HG02870 (cell line): ENCODE measurements at regions not wholly inside any gene's neighbourhood (a gene's known extent, or its start where the extent isn't known, plus 50 kb on each side); places are given as distances from the start of the nearest gene placed in this dataset.
"Not testable (repeated sequence)": the region's sequence is repeated elsewhere in the genome, so short reads cannot be mapped to it uniquely, and the experiment has no call there.

ENCODE experiments used
- ATAC-seq: cut with Tn5 transposase; IDR thresholded peaks from one replicate; pipeline ENCODE4 v1.9.1; 2021; ENCODE audit warnings: mild to moderate bottlenecking, moderate library complexity; ENCODE audit not compliant: unreplicated experiment

GRCh38 chr12:42886160-42886559, 296.6 kb upstream of the PRICKLE1 start:
- no peak for ATAC-seq

GRCh38 chr12:42885677-42886076, 296.1 kb upstream of the PRICKLE1 start:
- ATAC-seq = no peak

- ATAC-seq = no peak
Observed at GRCh38 chr12:42884116-42884515, 294.6 kb upstream of the PRICKLE1 start.

GRCh38 chr12:42873401-42873800, 283.9 kb upstream of the PRICKLE1 start:
- no peak for ATAC-seq

GRCh38 chr12:42871816-42872215, 282.3 kb upstream of the PRICKLE1 start:
- no peak for ATAC-seq

- no peak for ATAC-seq
Observed at GRCh38 chr12:42868291-42868690, 278.7 kb upstream of the PRICKLE1 start.

GRCh38 chr12:42865282-42865681, 275.7 kb upstream of the PRICKLE1 start:
- no peak for ATAC-seq

GRCh38 chr12:42862055-42862454, 272.5 kb upstream of the PRICKLE1 start:
- ATAC-seq = no peak

GRCh38 chr12:42860331-42860730, 270.8 kb upstream of the PRICKLE1 start:
- not testable (repeated sequence) for ATAC-seq

- no peak for ATAC-seq
Observed at GRCh38 chr12:42859612-42860011, 270.1 kb upstream of the PRICKLE1 start.

- ATAC-seq = no peak
Observed at GRCh38 chr12:42857106-42857505, 267.6 kb upstream of the PRICKLE1 start.

GRCh38 chr12:42855362-42855950, 265.9 kb upstream of the PRICKLE1 start:
- no peak for ATAC-seq

GRCh38 chr12:42854826-42855225, 265.3 kb upstream of the PRICKLE1 start:
- no peak for ATAC-seq

- no peak for ATAC-seq
Observed at GRCh38 chr12:42854208-42854607, 264.7 kb upstream of the PRICKLE1 start.

- no peak for ATAC-seq
Observed at GRCh38 chr12:42853370-42854140, 264.0 kb upstream of the PRICKLE1 start.

GRCh38 chr12:42846782-42847181, 257.2 kb upstream of the PRICKLE1 start:
- ATAC-seq = no peak

GRCh38 chr12:42834062-42834461, 244.5 kb upstream of the PRICKLE1 start:
- no peak for ATAC-seq

- ATAC-seq = no peak
Observed at GRCh38 chr12:42828836-42829235, 239.3 kb upstream of the PRICKLE1 start.

GRCh38 chr12:42824327-42824726, 234.8 kb upstream of the PRICKLE1 start:
- ATAC-seq = no peak

- ATAC-seq = no peak
Observed at GRCh38 chr12:42823679-42824078, 234.1 kb upstream of the PRICKLE1 start.

- ATAC-seq = no peak
Observed at GRCh38 chr12:42819846-42820245, 230.3 kb upstream of the PRICKLE1 start.

GRCh38 chr12:42815068-42815467, 225.5 kb upstream of the PRICKLE1 start:
- ATAC-seq = no peak

- no peak for ATAC-seq
Observed at GRCh38 chr12:42812871-42813270, 223.3 kb upstream of the PRICKLE1 start.
